VCaP (cell line): ENCODE measurements at regions not wholly inside any gene's neighbourhood (a gene's known extent, or its start where the extent isn't known, plus 50 kb on each side); places are given as distances from the start of the nearest gene placed in this dataset.

Experiments
- H3K27ac ChIP-seq: fragments of 450-650 bp; 2 replicates; pipeline ENCODE4 v1.5.1; 2017
- TF ChIP-seq, protein P1 (sequence below): fragments of 450-650 bp; conservative IDR thresholded peaks from 2 replicates; pipeline ENCODE4 v1.5.1; 2017; ENCODE audit warnings: mild to moderate bottlenecking, moderate library complexity

DNA sequence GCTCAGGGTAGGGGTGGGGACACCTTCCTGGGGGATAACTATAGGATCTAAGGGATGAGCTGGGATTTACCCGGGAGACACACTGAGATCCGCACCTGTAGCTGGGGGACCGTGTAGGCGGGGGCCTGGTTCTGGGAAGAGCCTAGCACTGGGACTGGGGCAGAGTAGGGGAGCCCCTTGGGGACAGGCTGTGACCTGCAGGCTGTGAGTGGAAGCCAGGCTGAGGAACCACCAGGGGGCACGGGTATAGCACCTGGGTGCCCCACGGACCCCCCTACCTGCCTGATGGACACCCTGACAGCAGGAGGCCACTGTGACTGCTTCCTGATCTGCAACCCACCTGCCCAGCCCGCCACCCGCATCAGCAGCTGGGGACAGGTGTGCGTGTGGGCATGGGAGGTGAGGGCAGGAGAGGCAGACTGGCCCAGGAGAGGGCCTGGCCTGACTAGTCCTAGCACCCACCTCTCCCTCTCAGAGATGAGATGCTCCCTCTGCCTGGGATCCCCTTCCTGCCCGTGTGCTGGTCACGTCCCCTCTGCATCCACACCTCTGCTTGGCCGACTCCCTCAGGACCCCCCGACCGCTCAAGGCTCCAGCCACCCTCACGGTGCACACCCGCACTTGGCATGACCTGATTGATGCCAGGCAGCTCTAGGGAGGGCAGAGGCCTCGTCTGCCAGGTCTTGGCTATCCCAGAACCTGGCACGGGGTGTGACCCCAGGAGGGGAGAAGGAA, 94.2 kb upstream of the NKX1-1 start:
- no peak overlapping the region for H3K27ac ChIP-seq
- TF ChIP-seq, protein P1, sequence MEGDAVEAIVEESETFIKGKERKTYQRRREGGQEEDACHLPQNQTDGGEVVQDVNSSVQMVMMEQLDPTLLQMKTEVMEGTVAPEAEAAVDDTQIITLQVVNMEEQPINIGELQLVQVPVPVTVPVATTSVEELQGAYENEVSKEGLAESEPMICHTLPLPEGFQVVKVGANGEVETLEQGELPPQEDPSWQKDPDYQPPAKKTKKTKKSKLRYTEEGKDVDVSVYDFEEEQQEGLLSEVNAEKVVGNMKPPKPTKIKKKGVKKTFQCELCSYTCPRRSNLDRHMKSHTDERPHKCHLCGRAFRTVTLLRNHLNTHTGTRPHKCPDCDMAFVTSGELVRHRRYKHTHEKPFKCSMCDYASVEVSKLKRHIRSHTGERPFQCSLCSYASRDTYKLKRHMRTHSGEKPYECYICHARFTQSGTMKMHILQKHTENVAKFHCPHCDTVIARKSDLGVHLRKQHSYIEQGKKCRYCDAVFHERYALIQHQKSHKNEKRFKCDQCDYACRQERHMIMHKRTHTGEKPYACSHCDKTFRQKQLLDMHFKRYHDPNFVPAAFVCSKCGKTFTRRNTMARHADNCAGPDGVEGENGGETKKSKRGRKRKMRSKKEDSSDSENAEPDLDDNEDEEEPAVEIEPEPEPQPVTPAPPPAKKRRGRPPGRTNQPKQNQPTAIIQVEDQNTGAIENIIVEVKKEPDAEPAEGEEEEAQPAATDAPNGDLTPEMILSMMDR, result no peak

DNA sequence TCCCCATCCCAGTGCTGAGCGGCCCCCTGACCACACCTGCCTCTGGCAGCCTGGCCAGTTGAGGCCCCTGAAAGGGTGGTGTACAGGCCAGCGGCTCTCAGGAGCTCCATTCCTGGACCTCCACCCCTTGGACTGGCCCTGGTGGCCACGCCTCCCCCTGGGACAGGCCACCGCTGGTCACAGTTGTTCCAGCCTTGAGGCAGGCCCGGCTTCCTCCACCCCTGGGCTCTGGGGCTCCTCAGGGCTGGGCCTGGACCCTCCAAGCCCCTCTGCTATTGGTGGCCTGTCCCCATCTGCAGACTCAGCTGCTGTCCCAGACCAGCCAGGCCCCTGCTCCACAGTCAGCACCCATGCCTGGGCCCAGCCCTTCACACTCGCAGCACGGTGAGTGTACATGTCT, 93.2 kb upstream of the NKX1-1 start:
- TF ChIP-seq, protein P1, result no peak
- no peak overlapping the region for H3K27ac ChIP-seq

DNA sequence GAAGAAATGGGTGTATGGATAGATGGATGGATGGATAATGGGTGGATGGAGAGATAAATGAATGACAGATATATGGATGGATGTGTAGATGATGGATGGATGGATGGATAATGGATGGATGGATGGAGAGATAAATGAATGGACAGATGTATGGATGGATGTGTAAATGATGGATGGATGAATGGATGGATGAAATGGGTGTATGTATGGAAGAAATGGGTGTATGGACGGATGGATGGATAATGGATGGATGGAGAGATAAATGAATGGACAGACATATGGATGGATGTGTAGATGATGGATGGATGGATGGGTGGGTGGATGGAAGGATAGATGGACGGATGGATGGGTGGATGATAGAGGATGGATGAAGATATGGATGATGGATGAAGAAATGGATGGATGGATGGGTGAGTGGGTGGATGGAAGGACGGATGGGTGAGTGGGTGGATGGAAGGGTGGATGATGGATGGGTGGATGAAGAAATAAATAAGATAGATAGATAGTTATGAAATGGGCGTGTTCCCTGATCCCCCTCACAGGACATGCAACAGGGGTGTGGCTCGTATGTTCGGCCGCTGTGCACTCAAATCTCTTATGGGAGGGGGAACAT, 91.1 kb upstream of the NKX1-1 start:
- no peak overlapping the region for H3K27ac ChIP-seq
- TF ChIP-seq, protein P1, result no peak

DNA sequence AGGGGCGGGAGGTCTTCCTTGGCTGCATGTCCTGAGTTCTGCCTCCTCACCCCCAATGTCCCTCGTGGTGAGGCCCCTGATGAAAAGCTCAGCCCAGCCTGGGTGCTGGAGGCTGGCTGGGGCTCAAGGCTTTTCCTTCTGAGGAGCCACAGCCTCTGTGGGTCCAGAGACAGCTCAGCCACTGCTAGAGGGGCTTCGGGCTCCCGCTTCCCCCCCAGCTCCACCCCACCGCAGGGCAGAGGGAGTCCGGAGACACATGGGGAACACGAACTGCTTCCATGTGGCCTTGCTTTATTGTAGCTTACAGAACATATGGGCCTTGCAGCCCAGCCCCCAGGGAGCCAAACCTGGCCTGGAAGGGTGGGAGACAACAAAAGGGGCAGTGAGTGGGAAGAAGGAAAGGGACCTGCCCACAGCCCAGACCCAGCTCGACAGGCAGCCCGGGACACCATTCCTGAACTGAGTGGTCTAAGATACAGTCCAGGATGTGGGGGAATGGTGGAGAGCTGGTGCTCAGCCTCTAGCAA, 89.9 kb upstream of the NKX1-1 start:
- no peak overlapping the region for H3K27ac ChIP-seq
- TF ChIP-seq, protein P1, result no peak

DNA sequence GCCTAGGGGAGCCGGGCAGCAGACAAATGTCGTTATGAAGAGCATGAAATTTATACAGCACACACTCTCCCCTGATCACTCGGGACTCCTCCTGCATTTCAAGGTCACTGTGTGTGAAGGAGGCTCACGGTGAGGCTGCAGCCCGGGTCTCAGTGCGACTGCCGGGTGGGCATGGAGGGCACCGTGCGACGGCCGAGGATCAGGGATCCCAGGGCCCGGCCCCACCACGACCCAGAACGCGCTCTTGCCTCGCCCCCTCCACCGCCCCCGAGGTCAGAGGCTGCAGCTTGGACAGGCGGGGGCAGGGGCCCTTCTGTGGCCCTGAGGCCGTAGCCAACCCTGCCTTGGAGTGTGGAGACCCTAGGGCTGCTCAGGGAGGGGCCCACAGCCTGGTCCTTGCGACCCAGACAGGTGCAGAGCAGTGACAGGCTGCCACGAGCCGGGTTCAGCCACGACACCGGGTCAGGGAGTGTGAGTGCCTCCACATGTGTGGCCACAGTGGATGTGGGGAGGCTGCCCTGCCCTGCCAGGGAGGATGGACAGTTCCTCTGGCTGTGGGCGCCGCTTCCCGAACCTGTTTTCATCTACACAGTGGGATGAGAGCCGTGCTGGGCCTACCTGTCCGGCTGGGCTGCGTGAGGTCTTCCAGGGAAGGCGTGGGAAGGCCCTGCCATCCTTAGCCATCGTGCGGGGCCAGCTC, 89.3 kb upstream of the NKX1-1 start:
- H3K27ac ChIP-seq, result no peak overlapping the region
- TF ChIP-seq, protein P1, result no peak

DNA sequence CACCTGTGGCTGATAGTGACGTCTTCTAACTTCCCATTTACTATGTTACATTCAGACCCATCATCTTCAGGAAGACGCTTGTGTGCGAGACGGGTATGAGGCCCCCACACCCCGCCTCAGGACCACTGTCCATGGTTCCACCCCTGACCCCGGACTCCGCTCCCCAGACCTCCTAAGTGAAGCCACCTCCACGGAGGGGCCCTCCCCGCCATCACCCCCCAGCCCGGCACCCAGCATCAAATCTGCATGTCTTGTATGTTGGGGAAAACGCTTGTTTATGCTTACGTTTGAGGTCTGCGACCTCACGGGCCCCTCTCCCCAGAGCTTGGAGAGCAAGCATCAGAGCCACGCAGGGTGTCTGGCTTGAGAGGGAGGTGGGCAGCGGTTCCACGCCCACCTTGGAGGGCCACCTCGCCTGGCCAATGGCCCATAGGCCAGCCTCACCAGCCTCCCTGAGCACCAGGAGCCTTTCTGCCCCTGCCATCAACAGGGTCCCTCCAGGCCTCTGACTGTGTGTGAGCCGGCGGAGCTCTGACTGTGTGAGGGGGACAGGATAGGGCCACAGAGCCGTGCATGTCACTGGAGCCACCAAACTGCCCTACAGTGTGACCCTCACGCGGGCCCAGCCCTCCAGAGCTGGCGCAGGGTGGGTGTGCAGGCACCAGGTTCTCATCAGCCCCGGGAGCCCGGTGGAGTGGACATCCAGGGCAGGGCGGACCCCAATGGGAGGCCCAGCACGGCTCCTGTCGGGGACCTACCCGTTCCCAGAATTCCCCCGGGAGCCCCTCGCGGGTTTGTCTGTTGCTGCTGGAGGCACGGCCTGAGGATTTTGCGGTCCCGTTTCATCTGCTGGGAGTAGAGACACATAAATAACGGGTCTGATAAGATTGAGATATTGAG, 88.4 kb upstream of the NKX1-1 start:
- TF ChIP-seq, protein P1, result no peak
- H3K27ac ChIP-seq, result no peak overlapping the region
